ENCODE measurements at regions not wholly inside any gene's neighbourhood (a gene's known extent, or its start where the extent isn't known, plus 50 kb on each side); places are given as distances from the start of the nearest gene placed in this dataset.

- Histone ChIP-seq H3K4me2 (no peak overlapping the region), H3K4me1 (no peaks in the 10 kb centered on the region), H3K9me3 (no peaks in the 10 kb centered on the region), H3K27ac (no peak overlapping the region), H3K4me3 (no peak overlapping the region)
- no peak for FAIRE-seq
- CTCF ChIA-PET: no interaction called here
- POLR2A ChIA-PET: no interaction called here
- WGBS (ENCODE audit: missing lambda C conversion rate): 9% methylated on average over 4 of the region's 4 CpGs
- TF ChIP-seq EHMT2 (IDR thresholded peaks at IDR 0.05; ENCODE audit: low read depth): no peak
- no peak for TF ChIP-seq HDAC2 (IDR thresholded peaks at IDR 0.05)
- TF ChIP-seq, protein P1, sequence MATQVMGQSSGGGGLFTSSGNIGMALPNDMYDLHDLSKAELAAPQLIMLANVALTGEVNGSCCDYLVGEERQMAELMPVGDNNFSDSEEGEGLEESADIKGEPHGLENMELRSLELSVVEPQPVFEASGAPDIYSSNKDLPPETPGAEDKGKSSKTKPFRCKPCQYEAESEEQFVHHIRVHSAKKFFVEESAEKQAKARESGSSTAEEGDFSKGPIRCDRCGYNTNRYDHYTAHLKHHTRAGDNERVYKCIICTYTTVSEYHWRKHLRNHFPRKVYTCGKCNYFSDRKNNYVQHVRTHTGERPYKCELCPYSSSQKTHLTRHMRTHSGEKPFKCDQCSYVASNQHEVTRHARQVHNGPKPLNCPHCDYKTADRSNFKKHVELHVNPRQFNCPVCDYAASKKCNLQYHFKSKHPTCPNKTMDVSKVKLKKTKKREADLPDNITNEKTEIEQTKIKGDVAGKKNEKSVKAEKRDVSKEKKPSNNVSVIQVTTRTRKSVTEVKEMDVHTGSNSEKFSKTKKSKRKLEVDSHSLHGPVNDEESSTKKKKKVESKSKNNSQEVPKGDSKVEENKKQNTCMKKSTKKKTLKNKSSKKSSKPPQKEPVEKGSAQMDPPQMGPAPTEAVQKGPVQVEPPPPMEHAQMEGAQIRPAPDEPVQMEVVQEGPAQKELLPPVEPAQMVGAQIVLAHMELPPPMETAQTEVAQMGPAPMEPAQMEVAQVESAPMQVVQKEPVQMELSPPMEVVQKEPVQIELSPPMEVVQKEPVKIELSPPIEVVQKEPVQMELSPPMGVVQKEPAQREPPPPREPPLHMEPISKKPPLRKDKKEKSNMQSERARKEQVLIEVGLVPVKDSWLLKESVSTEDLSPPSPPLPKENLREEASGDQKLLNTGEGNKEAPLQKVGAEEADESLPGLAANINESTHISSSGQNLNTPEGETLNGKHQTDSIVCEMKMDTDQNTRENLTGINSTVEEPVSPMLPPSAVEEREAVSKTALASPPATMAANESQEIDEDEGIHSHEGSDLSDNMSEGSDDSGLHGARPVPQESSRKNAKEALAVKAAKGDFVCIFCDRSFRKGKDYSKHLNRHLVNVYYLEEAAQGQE (IDR thresholded peaks at IDR 0.05): no peak
- TF ChIP-seq NFE2L2 (conservative IDR thresholded peaks at IDR 0.05; ENCODE audit: low read length): no peak
- TF ChIP-seq KDM1A (IDR thresholded peaks at IDR 0.05; ENCODE audit: low read depth): no peak
- no peak for TF ChIP-seq MAFK (IDR thresholded peaks at IDR 0.05; ENCODE audit: partially characterized antibody)
- TF ChIP-seq RCOR1 (IDR thresholded peaks at IDR 0.05; ENCODE audit: low read depth, low read length): no peak
- no peak for TF ChIP-seq PBX3 (IDR thresholded peaks at IDR 0.05)
- no peak for TF ChIP-seq CEBPB (IDR thresholded peaks at IDR 0.05)
- TF ChIP-seq FOSL2 (IDR thresholded peaks at IDR 0.05): no peak
- TF ChIP-seq FOSL2 (CRISPR knock-in tag; IDR thresholded peaks at IDR 0.05): no peak
- TF ChIP-seq HOXB5 (CRISPR knock-in tag; IDR thresholded peaks at IDR 0.05): no peak
- TF ChIP-seq NR3C1 (IDR thresholded peaks at IDR 0.05): no peak
- TF ChIP-seq PHF8 (IDR thresholded peaks at IDR 0.05; ENCODE audit: borderline replicate concordance, low read depth): no peak
- TF ChIP-seq POLR2A (IDR thresholded peaks at IDR 0.05; ENCODE audit: low read length): no peak
- TF ChIP-seq, protein P2, sequence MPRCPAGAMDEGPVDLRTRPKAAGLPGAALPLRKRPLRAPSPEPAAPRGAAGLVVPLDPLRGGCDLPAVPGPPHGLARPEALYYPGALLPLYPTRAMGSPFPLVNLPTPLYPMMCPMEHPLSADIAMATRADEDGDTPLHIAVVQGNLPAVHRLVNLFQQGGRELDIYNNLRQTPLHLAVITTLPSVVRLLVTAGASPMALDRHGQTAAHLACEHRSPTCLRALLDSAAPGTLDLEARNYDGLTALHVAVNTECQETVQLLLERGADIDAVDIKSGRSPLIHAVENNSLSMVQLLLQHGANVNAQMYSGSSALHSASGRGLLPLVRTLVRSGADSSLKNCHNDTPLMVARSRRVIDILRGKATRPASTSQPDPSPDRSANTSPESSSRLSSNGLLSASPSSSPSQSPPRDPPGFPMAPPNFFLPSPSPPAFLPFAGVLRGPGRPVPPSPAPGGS (IDR thresholded peaks at IDR 0.05): no peak
- TF ChIP-seq, protein P3, sequence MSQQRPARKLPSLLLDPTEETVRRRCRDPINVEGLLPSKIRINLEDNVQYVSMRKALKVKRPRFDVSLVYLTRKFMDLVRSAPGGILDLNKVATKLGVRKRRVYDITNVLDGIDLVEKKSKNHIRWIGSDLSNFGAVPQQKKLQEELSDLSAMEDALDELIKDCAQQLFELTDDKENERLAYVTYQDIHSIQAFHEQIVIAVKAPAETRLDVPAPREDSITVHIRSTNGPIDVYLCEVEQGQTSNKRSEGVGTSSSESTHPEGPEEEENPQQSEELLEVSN (IDR thresholded peaks at IDR 0.05; ENCODE audit: borderline replicate concordance, low read depth): no peak
- TF ChIP-seq RAD21 (conservative IDR thresholded peaks at IDR 0.05 in 1 of 2, IDR thresholded peaks at IDR 0.05 in 1 of 2): no peak
- no peak for ATAC-seq
- DNase-seq (ENCODE audit: low read depth in 1 of 2, low spot score in 1 of 2): no peak
These were observed 215.6 kb upstream of the ADAMTS16 start for GRCh38 chr5:4924577-4924976.

- POLR2A ChIA-PET: no interaction called here
- CTCF ChIA-PET: interaction anchor here (0.5 to 1.0 kb wide), 3 partner anchors 14 to 1277 kb away, joined by 4 to 6 read pairs (median 4); no protein-coding TSS in a partner anchor
- no peak for ATAC-seq
- Histone ChIP-seq H3K27ac (no peak overlapping the region), H3K9me3 (no peaks in the 10 kb centered on the region), H3K4me3 (no peak overlapping the region), H3K4me1 (no peaks in the 10 kb centered on the region), H3K4me2 (no peak overlapping the region)
- no peak for TF ChIP-seq TFCP2L1 (CRISPR knock-in tag; IDR thresholded peaks at IDR 0.05)
- no peak for TF ChIP-seq NFE2L2 (conservative IDR thresholded peaks at IDR 0.05; ENCODE audit: low read length)
- no peak for TF ChIP-seq SREBF2 (IDR thresholded peaks at IDR 0.05)
- TF ChIP-seq PHF8 (IDR thresholded peaks at IDR 0.05; ENCODE audit: borderline replicate concordance, low read depth): no peak
- TF ChIP-seq, protein P4, sequence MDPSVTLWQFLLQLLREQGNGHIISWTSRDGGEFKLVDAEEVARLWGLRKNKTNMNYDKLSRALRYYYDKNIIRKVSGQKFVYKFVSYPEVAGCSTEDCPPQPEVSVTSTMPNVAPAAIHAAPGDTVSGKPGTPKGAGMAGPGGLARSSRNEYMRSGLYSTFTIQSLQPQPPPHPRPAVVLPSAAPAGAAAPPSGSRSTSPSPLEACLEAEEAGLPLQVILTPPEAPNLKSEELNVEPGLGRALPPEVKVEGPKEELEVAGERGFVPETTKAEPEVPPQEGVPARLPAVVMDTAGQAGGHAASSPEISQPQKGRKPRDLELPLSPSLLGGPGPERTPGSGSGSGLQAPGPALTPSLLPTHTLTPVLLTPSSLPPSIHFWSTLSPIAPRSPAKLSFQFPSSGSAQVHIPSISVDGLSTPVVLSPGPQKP (IDR thresholded peaks at IDR 0.05; ENCODE audit: low read depth, low read length): no peak
- TF ChIP-seq CBX2 (IDR thresholded peaks at IDR 0.05; ENCODE audit: borderline replicate concordance, low read depth): no peak
- no peak for TF ChIP-seq RCOR1 (IDR thresholded peaks at IDR 0.05; ENCODE audit: low read depth, low read length)
- TF ChIP-seq ESRRA (IDR thresholded peaks at IDR 0.05; ENCODE audit: borderline replicate concordance, low read length): no peak
- TF ChIP-seq SMC3 (IDR thresholded peaks at IDR 0.05): no peak
- WGBS (ENCODE audit: missing lambda C conversion rate): 0% methylated on average over 2 of the region's 2 CpGs
- FAIRE-seq: no peak
- no peak for DNase-seq (ENCODE audit: low read depth in 1 of 2, low spot score in 1 of 2)
These were observed 213.0 kb upstream of the ADAMTS16 start for GRCh38 chr5:4927097-4927496.
